ENCODE measurements at regions not wholly inside any gene's neighbourhood (a gene's known extent, or its start where the extent isn't known, plus 50 kb on each side); places are given as distances from the start of the nearest gene placed in this dataset.

DNA sequence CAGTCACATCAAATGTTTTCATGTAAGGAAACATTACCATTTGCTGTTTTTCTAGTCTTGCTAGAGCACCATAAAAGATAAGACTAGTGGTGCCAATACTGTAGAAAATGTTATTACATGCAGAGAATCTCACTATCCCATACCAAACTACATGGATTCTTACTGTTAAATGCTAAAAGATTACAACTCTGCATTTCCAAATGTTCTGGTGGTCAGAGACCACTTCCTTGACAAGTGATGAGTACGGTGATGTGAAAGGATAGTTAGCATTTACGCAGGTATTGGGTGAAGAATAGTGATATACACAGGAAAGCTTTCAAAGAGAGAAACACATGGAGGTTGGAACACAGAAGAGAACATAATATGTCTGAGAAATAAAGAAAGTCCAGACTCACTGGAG lies 98.2 kb downstream of the GGTLC2 start:
- no peaks in the 10 kb centered on the region for H3K9me3 ChIP-seq (ENCODE audit: control insufficient read depth, low read depth, low read length)
- no peaks in the 10 kb centered on the region for H3K79me2 ChIP-seq (ENCODE audit: insufficient read depth, low read length)
- H3K27me3 ChIP-seq (ENCODE audit: insufficient read depth, low read length) = peaks cover 8% of the 10 kb centered on the region; the same call in 1 of the 2 replicates
- no peak overlapping the region for H2BK12ac ChIP-seq (ENCODE audit: insufficient read length, low read depth, low read length)
- no CpG with 5 or more reads among the region's 2 CpGs for WGBS (ENCODE audit: extremely low coverage, insufficient read length, low lambda C conversion rate)
- H3K23ac ChIP-seq (ENCODE audit: insufficient read length, low read depth, low read length) = no peak overlapping the region
- no peak overlapping the region for H3K4ac ChIP-seq (ENCODE audit: low read depth, low read length)
- no peaks in the 10 kb centered on the region for H4K20me1 ChIP-seq (ENCODE audit: control insufficient read depth, insufficient read depth, insufficient read length)
- H2BK15ac ChIP-seq (ENCODE audit: low read depth, low read length) = no peak overlapping the region
- H4K5ac ChIP-seq (ENCODE audit: insufficient read length, low read depth, low read length) = no peak overlapping the region
- H3K56ac ChIP-seq (ENCODE audit: insufficient read length, low read depth, low read length) = no peak overlapping the region
- no peak overlapping the region for H4K8ac ChIP-seq (replicated peaks; ENCODE audit: insufficient read length, low read depth, low read length)
- no peak overlapping the region for H3K14ac ChIP-seq (ENCODE audit: insufficient read depth, low read length)
- H3K4me2 ChIP-seq (ENCODE audit: insufficient read depth, insufficient read length, low read length) = no peak overlapping the region
- H3T11ph ChIP-seq (ENCODE audit: low read length) = no peak overlapping the region
- no peak overlapping the region for H2AFZ ChIP-seq (ENCODE audit: low read length)
- Mint-ChIP-seq H3K9me3 (no peaks in the 10 kb centered on the region; a peak in 1 of 5 replicates), H3K27me3 (ENCODE audit: low read depth) (peaks cover 98% of the 10 kb centered on the region), H3K36me3 (ENCODE audit: insufficient read depth in 1 of 3, low read depth in 3 of 3) (no peaks in the 10 kb centered on the region), H3K4me1 (peaks cover 4 to 19% of the 10 kb centered on the region in 2 experiments), H3K4me3 (no peak overlapping the region), H3K27ac (no peak overlapping the region)
- no peak overlapping the region for H2BK120ac ChIP-seq (ENCODE audit: low read depth, low read length, poor library complexity, severe bottlenecking)
- no peak overlapping the region for H3K27ac ChIP-seq (ENCODE audit: insufficient read length, low read depth, low read length)
- H3K9ac ChIP-seq (ENCODE audit: extremely low read depth, insufficient read length, low read length) = no peak overlapping the region
- TF ChIP-seq, protein P1, sequence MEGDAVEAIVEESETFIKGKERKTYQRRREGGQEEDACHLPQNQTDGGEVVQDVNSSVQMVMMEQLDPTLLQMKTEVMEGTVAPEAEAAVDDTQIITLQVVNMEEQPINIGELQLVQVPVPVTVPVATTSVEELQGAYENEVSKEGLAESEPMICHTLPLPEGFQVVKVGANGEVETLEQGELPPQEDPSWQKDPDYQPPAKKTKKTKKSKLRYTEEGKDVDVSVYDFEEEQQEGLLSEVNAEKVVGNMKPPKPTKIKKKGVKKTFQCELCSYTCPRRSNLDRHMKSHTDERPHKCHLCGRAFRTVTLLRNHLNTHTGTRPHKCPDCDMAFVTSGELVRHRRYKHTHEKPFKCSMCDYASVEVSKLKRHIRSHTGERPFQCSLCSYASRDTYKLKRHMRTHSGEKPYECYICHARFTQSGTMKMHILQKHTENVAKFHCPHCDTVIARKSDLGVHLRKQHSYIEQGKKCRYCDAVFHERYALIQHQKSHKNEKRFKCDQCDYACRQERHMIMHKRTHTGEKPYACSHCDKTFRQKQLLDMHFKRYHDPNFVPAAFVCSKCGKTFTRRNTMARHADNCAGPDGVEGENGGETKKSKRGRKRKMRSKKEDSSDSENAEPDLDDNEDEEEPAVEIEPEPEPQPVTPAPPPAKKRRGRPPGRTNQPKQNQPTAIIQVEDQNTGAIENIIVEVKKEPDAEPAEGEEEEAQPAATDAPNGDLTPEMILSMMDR (conservative IDR thresholded peaks at IDR 0.05) = no peak
- H3K79me1 ChIP-seq (ENCODE audit: insufficient read depth, low read depth, low read length, poor library complexity, severe bottlenecking) = no peaks in the 10 kb centered on the region
- no peak overlapping the region for H2BK5ac ChIP-seq (ENCODE audit: insufficient read length, low read length)
- no peak for DNase-seq
- no peak overlapping the region for H4K91ac ChIP-seq (ENCODE audit: insufficient read length, low read depth, low read length)
- H2AK5ac ChIP-seq (ENCODE audit: insufficient read length, low read length) = no peak overlapping the region
- H2BK20ac ChIP-seq (ENCODE audit: low read depth, low read length, poor library complexity, severe bottlenecking) = no peak overlapping the region
- no peaks in the 10 kb centered on the region for H3K23me2 ChIP-seq (ENCODE audit: insufficient read length, low read depth, low read length, poor library complexity, severe bottlenecking)
- H3K18ac ChIP-seq (ENCODE audit: insufficient read length, low read depth, low read length) = no peak overlapping the region
- no peaks in the 10 kb centered on the region for H3K4me1 ChIP-seq (ENCODE audit: insufficient read depth, low read length)
